Neuron (in vitro differentiated cells): ENCODE measurements at regions not wholly inside any gene's neighbourhood (a gene's known extent, or its start where the extent isn't known, plus 50 kb on each side); places are given as distances from the start of the nearest gene placed in this dataset.

Experiments used
- H2AFZ ChIP-seq: one replicate; pipeline ENCODE4 v1.6.1; 2013; ENCODE audit warnings: low read depth, mild to moderate bottlenecking, inconsistent platforms, low read length, moderate library complexity
- H3K27me3 ChIP-seq: one replicate; pipeline ENCODE4 v1.6.1; 2013; ENCODE audit warnings: low read length; ENCODE audit not compliant: insufficient read depth
- H3K36me3 ChIP-seq: one replicate; pipeline ENCODE4 v1.6.1; 2013; ENCODE audit warnings: low read length; ENCODE audit not compliant: insufficient read depth
- H3K4me1 ChIP-seq: one replicate; pipeline ENCODE4 v1.6.1; 2013; ENCODE audit warnings: low read length; ENCODE audit not compliant: insufficient read depth
- H3K4me3 ChIP-seq: 2 replicates; pipeline ENCODE4 v1.5.1; 2013; ENCODE audit warnings: mild to moderate bottlenecking, low read length, moderate library complexity
- H3K9me3 ChIP-seq: one replicate; pipeline ENCODE4 v1.6.1; 2013; ENCODE audit warnings: low read length

DNA sequence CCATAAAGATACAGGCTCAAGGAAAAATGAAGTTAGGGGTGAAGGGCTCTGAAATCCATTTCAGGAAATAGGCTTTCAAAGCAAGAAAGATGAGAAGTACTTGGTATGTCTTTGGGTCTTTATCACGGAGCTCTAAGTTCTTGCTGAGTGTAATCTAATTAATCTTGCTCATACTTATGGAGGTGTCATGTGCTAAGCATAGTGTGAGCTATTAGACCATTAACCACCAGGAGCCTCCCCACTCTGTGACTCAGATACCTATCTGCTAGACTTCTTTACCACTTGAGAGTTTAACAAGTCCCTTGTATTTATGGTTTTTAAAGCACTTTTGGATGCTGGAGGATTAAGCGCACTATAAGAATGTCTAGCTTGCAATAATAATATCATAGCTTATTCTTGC lies 678.7 kb downstream of the EPHA4 start:
- H3K4me3 ChIP-seq, result no peak overlapping the region
- no peaks in the 10 kb centered on the region for H3K4me1 ChIP-seq
- no peak overlapping the region for H2AFZ ChIP-seq
- H3K9me3 ChIP-seq, result no peaks in the 10 kb centered on the region
- H3K27me3 ChIP-seq, result no peaks in the 10 kb centered on the region
- H3K36me3 ChIP-seq, result no peaks in the 10 kb centered on the region

DNA sequence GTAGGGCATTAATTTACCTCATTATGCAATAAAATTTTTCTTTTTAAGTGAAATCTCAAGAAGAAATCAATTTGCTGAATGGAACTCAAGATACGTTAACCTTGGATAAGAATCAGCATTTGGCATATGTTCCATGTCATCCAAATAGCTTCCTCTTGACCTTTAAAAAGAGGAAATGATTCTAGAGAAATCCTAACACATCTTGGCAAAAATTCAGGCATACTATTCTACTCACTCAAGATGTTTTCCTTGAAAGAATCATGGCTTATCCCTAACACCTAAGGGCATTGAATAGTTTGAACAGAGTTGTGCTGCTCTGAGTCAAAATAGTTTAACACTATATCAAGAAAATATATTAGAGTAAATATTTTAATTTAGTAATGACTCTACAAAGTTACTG lies 678.0 kb downstream of the EPHA4 start:
- no peaks in the 10 kb centered on the region for H3K9me3 ChIP-seq
- H2AFZ ChIP-seq, result no peak overlapping the region
- H3K36me3 ChIP-seq, result no peaks in the 10 kb centered on the region
- no peaks in the 10 kb centered on the region for H3K4me1 ChIP-seq
- no peaks in the 10 kb centered on the region for H3K27me3 ChIP-seq
- H3K4me3 ChIP-seq, result no peak overlapping the region

DNA sequence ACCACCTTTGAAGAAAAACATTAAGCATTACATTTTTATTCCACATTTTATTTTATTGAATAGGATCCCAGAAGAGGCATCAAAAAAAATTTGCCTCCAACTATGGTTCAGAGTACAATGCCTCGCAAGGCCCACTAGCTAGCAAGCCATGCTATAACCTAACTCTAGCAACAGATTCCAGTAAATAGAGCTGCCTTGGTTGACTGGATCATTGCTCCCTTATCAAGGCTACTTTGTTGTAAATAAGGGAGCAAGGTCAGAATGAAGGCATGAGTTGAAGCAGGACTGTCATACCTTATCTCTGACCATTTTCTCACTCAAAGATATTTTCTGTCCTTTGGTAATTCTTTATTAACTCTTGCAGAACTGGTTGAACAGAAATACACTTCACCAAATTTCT lies 672.6 kb downstream of the EPHA4 start:
- H3K27me3 ChIP-seq, result no peaks in the 10 kb centered on the region
- H2AFZ ChIP-seq, result no peak overlapping the region
- H3K4me3 ChIP-seq, result no peak overlapping the region
- no peaks in the 10 kb centered on the region for H3K9me3 ChIP-seq
- H3K36me3 ChIP-seq, result no peaks in the 10 kb centered on the region
- H3K4me1 ChIP-seq, result no peaks in the 10 kb centered on the region

DNA sequence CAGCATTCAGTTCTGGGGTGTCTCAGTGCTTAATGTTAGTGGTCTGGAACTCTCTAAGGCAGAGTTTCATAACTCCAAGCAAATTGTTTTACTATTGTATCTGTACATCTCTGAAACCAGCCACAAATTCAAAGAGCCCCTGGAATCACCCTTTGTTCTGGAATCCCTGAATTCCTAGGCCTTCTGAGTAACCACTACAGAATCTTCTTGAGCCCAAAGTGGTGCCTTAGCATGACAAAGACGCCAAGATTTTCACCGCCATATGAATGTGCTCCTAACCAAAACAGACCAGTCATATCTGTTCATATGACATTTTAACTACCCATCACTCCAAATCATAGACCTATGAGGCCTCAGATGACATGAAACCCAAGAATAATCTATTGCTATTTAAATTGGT lies 668.1 kb downstream of the EPHA4 start:
- Histone ChIP-seq H3K27me3 (no peaks in the 10 kb centered on the region), H3K4me3 (no peak overlapping the region), H2AFZ (no peak overlapping the region), H3K4me1 (no peaks in the 10 kb centered on the region), H3K36me3 (no peaks in the 10 kb centered on the region), H3K9me3 (no peaks in the 10 kb centered on the region)

DNA sequence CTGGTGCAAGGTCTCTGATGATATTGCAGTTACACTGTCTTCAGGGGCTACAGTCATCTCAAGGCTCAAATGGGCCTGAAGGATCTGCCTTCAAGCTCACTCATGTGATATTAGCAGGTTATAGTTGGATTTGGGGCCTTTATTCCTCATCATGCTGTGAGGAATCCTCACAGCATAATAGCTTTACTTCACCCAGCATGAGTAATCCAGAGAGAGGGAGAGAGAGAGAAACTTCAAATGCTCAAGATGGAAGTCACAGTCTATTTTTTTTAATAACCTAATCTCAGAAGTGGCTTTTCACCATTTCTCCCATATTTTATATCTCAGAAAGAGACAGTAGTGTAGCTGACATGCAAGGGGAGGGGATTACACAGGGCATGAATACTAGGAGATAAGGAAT lies 658.7 kb downstream of the EPHA4 start:
- Histone ChIP-seq H3K9me3 (no peaks in the 10 kb centered on the region), H2AFZ (no peak overlapping the region), H3K36me3 (no peaks in the 10 kb centered on the region), H3K4me3 (no peak overlapping the region), H3K4me1 (no peaks in the 10 kb centered on the region), H3K27me3 (no peaks in the 10 kb centered on the region)

DNA sequence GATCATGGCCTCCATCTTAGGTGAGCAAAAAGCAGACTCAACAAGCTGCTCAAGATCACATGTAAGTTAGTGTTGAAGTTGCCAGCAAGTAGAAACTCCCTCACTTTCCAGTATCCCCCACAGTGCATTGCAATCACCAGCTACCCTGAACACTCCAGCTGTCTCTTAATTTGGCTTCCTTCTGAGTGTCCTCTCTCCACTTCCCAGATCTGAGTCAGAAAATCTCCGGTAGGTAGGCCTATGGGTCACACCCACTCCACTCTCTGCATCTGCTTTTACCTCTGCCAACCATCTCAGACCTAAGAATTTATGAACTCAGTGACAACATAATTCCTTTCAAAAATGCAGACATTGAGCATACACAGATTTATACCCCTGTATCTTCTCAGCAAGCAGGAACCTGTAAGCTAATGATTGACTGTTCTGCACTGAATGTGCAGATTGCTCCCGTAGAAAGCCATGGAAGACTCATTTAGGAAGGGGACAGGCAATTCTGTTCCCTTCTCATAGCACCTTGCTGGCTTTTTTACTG lies 656.9 kb downstream of the EPHA4 start:
- no peaks in the 10 kb centered on the region for H3K4me1 ChIP-seq
- H3K36me3 ChIP-seq, result no peaks in the 10 kb centered on the region
- no peak overlapping the region for H2AFZ ChIP-seq
- no peak overlapping the region for H3K4me3 ChIP-seq
- no peaks in the 10 kb centered on the region for H3K27me3 ChIP-seq
- no peaks in the 10 kb centered on the region for H3K9me3 ChIP-seq

DNA sequence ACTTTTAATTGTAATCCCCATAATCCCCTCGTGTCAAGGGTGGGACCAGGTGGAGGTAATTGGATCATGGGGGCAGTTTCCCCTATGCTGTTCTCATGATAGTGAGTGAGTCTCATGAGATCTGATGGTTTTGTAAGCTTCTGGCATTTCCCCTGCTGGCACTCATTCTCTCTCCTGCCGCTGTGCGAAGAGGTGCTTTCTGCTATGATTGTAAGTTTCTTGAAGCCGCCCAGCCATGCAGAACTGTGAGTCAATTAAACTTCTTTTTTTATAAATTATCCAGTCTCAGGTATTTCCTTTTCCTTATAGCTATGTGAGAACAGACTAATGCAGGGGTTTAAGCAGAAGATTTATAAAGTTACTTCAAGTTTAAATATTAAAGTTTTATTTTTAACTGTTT lies 655.2 kb downstream of the EPHA4 start:
- H2AFZ ChIP-seq, result no peak overlapping the region
- no peaks in the 10 kb centered on the region for H3K9me3 ChIP-seq
- H3K4me1 ChIP-seq, result no peaks in the 10 kb centered on the region
- no peaks in the 10 kb centered on the region for H3K27me3 ChIP-seq
- no peaks in the 10 kb centered on the region for H3K36me3 ChIP-seq
- H3K4me3 ChIP-seq, result no peak overlapping the region

DNA sequence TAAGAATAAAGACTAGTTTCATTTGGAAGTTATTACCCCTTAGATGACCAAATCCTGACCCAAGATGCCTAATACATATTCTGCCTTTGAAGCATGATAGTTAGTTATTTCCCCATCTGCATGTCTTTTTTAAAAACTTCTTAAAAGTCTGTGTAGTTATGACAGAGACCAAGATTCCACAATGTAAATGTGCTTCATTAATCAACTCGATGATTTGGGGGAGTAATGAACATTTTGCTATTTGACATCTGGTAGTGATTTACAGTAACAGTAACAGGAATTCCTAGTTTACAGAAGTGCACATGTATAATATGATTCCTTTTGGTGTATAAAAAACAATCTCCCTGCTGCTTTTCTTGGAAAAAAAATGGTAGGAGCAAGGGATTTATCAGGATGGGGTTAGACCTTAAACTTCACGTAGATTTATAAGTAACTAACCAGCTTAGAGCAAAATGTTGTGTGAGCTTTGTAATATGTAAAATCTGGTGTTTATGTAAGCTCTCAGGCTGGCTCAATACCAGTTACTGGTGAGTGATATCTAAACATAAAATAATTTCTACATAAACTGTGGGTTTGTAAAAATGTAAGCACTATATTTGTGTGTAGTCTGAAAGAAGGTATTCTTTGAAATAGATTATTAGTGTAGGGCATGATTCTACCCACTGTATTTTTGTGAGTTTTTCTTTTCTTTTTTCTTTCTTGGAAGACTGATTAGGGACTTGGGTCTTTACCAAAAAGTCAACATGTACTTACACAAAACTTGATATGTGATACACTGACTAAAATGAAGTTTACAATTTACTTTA lies 641.6 kb downstream of the EPHA4 start:
- H3K27me3 ChIP-seq, result no peaks in the 10 kb centered on the region
- H3K36me3 ChIP-seq, result no peaks in the 10 kb centered on the region
- H2AFZ ChIP-seq, result no peak overlapping the region
- H3K9me3 ChIP-seq, result peaks cover 2% of the 10 kb centered on the region
- H3K4me3 ChIP-seq, result no peak overlapping the region
- H3K4me1 ChIP-seq, result no peaks in the 10 kb centered on the region

DNA sequence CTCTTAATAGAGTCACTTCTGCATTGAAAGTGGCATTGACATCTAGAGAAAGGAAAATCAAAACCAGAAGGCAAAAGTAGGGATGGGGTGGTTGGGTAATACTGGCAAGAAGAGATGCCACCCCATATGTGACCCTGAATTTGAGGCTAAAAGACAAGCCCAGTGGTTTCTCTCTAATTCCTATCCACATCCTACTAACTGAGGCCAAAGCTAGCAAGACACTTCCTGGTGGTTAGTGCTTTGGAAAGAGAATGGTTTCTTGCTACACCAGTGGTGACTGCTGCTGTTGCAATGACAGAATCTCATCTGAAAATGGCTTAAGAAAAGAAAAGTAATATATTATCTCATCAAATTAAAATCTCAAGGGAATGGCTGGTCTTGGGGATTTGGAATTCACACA lies 640.6 kb downstream of the EPHA4 start:
- Histone ChIP-seq H3K4me1 (no peaks in the 10 kb centered on the region), H3K4me3 (no peak overlapping the region), H3K9me3 (no peaks in the 10 kb centered on the region), H3K27me3 (no peaks in the 10 kb centered on the region), H2AFZ (no peak overlapping the region), H3K36me3 (no peaks in the 10 kb centered on the region)

DNA sequence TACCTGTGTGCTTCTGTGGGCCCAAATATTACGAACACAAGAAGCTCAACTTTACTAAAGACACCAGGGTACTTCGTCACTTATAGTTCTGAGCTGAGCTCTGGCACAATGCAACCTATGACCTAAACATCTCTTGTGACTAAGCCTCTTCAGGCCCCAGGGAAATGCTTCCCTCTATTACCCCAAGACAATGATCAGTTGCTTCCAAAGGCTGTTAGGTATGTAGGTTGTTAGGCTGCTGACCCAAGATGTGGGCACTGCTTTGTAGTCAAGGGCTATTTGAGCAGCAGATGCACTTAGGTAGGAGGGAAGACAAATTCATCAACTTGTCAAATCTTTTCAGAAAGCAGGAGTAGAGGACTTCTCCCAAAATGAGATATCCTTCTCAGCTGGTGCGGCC lies 640.1 kb downstream of the EPHA4 start:
- H3K4me3 ChIP-seq, result no peak overlapping the region
- H3K4me1 ChIP-seq, result no peaks in the 10 kb centered on the region
- H3K9me3 ChIP-seq, result no peaks in the 10 kb centered on the region
- no peaks in the 10 kb centered on the region for H3K27me3 ChIP-seq
- no peaks in the 10 kb centered on the region for H3K36me3 ChIP-seq
- no peak overlapping the region for H2AFZ ChIP-seq

DNA sequence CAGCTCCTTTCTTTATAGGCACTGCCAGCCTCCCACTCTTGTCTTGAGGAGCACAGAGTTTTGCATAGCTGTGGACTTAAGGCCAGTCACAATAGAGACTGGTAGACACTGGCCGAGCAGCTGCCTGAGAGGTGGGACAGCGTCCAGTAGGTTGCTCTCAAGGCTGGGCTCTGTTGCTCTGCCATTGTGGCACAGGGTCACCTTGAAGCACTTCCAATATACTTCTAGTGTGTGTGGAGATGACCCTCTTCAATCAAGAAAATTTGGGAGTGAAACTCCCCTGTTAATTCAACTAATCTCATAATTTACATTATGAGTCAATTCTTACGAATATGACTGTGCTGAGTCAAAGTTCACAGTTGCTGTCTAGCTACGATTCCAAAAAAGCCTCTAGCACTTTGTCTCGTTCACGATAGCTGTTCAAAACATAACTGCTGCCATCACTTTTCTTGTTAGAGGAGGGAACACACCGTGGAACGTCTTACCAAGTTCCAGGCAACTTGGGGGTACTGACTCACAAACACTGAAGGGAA lies 636.2 kb downstream of the EPHA4 start:
- H3K27me3 ChIP-seq, result no peaks in the 10 kb centered on the region
- H3K4me3 ChIP-seq, result no peak overlapping the region
- H2AFZ ChIP-seq, result no peak overlapping the region
- no peaks in the 10 kb centered on the region for H3K9me3 ChIP-seq
- no peaks in the 10 kb centered on the region for H3K4me1 ChIP-seq
- no peaks in the 10 kb centered on the region for H3K36me3 ChIP-seq

DNA sequence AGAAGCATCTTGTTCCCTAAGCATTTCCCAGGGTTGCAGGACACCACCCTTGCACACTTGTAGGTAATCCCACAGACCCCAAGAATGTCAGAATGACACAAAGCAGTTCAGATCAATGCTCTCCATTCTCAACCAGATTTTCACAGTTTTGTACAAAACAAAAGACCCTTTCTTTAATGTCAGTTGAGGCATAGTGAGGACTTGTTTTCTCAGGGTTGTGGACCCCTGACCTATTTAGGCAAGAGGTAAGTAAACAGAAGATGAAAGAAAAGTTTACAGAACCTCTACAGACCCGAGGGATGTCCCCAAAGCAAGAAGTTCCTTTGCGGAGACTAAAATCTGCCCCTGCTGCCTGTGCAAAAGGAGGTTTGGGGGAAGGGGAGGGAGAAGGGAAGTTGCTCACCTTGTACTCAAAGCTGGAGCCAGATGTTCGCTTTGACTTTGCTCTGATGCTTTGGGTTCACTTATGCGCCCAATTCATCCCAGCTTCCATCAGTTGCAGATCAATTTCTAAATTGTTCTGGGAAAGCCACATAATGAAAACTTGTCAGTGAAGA lies 635.4 kb downstream of the EPHA4 start:
- H3K9me3 ChIP-seq, result no peaks in the 10 kb centered on the region
- no peaks in the 10 kb centered on the region for H3K36me3 ChIP-seq
- no peak overlapping the region for H2AFZ ChIP-seq
- H3K27me3 ChIP-seq, result no peaks in the 10 kb centered on the region
- H3K4me3 ChIP-seq, result no peak overlapping the region
- H3K4me1 ChIP-seq, result no peaks in the 10 kb centered on the region

DNA sequence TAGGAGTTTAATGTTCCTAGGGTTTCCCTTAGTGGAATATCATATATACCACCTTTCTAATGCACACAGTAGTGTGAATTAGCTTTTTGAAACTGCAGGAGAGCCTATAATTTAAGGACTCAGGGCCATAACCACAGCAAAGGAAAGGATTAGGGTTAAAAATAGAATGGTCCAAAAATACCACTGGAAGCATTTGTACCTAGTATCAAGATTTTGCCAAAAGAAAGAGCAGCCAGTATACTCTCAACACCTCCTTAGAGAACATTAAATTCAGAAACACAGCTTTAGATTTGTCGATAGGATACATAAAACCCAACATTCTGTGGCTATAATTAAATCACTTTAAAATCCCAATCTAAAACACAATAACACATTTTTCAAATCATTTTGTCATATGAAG lies 634.9 kb downstream of the EPHA4 start:
- Histone ChIP-seq H3K4me3 (no peak overlapping the region), H3K4me1 (no peaks in the 10 kb centered on the region), H3K36me3 (no peaks in the 10 kb centered on the region), H3K9me3 (no peaks in the 10 kb centered on the region), H3K27me3 (no peaks in the 10 kb centered on the region), H2AFZ (no peak overlapping the region)
